ENCODE measurements at regions not wholly inside any gene's neighbourhood (a gene's known extent, or its start where the extent isn't known, plus 50 kb on each side); places are given as distances from the start of the nearest gene placed in this dataset.
"Not testable (repeated sequence)": the region's sequence is repeated elsewhere in the genome, so short reads cannot be mapped to it uniquely, and the experiment has no call there.

GRCh38 chr7:113176836-113177235 is 58.5 kb upstream of the SMIM30 start:
- Histone ChIP-seq H3K4me1 (no peaks in the 10 kb centered on the region), H3K9me3 (no peaks in the 10 kb centered on the region), H3K36me3 (no peaks in the 10 kb centered on the region), H3K27ac (no peak overlapping the region), H3K27me3 (no peaks in the 10 kb centered on the region), H3K4me3 (no peak overlapping the region)
- no peak for DNase-seq (ENCODE audit: low spot score in 2 of 2)
- TF ChIP-seq, protein P1, sequence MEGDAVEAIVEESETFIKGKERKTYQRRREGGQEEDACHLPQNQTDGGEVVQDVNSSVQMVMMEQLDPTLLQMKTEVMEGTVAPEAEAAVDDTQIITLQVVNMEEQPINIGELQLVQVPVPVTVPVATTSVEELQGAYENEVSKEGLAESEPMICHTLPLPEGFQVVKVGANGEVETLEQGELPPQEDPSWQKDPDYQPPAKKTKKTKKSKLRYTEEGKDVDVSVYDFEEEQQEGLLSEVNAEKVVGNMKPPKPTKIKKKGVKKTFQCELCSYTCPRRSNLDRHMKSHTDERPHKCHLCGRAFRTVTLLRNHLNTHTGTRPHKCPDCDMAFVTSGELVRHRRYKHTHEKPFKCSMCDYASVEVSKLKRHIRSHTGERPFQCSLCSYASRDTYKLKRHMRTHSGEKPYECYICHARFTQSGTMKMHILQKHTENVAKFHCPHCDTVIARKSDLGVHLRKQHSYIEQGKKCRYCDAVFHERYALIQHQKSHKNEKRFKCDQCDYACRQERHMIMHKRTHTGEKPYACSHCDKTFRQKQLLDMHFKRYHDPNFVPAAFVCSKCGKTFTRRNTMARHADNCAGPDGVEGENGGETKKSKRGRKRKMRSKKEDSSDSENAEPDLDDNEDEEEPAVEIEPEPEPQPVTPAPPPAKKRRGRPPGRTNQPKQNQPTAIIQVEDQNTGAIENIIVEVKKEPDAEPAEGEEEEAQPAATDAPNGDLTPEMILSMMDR (IDR thresholded peaks at IDR 0.05): no peak
- TF ChIP-seq POLR2AphosphoS5 (IDR thresholded peaks at IDR 0.05): no peak
- no peak for TF ChIP-seq EP300 (IDR thresholded peaks at IDR 0.05)
- no peak for TF ChIP-seq POLR2A (IDR thresholded peaks at IDR 0.05)
- 88% methylated on average over 3 of the region's 3 CpGs for WGBS

DNA sequence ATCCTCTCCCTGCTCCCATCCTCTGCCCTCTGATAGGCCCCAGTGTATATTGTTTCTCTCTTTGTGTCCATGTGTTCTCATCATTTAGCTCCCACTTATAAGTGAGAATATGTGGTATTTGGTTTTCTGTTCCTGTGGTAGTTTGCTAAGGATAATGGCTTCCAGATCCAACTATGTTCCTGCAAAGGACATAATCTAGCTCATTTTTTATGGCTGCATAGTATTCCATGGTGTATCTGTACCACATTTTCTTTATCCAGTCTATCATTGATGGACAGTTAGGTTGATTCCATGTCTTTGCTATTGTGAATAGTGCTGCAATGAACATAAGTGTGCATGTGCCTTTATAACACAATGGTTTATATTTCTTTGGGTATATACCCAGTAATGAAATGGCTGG is 57.8 kb upstream of the SMIM30 start:
- H3K9me3 ChIP-seq; H3K27ac ChIP-seq; H3K4me1 ChIP-seq; H3K4me3 ChIP-seq; DNase-seq (ENCODE audit: low spot score in 2 of 2); H3K36me3 ChIP-seq; H3K27me3 ChIP-seq: not testable (repeated sequence)

DNA sequence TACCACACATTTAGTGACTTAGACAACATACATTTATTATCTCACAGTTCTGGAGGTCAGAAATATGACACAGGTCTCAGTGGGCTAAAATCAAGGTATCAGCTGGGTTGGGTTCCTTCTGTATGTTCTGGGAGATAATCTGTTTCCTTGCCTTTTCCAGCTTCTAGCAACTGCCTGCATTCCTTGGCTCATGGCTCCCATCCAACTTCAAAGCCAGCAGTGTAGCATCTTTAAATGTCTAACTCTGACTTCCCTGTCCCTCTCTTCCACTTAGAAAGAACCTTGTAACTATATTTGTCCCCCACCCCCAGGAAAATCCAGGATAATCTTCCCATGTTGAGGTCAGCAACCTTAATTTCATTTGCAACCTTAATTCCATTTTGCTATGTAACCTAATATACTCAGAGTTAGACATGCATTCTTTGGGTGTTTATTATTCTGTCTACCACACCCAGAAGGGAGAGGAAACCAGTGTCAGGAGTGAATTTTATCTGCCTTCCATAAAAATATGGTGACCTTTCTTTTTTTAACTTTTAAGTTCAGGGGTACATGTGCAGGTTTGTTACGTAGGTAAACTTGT is 57.3 kb upstream of the SMIM30 start:
- DNase-seq (ENCODE audit: low spot score in 2 of 2): no peak
- H3K27ac ChIP-seq: no peak overlapping the region
- H3K9me3 ChIP-seq: no peaks in the 10 kb centered on the region
- H3K36me3 ChIP-seq: no peaks in the 10 kb centered on the region
- no peaks in the 10 kb centered on the region for H3K4me1 ChIP-seq
- H3K27me3 ChIP-seq: no peaks in the 10 kb centered on the region
- TF ChIP-seq POLR2A (IDR thresholded peaks at IDR 0.05) (no peak), EP300 (IDR thresholded peaks at IDR 0.05) (no peak), POLR2AphosphoS5 (IDR thresholded peaks at IDR 0.05) (no peak)
- TF ChIP-seq, protein P1 (IDR thresholded peaks at IDR 0.05): no peak
- WGBS: 94% methylated on average over 1 of the region's 1 CpG
- H3K4me3 ChIP-seq: no peak overlapping the region

DNA sequence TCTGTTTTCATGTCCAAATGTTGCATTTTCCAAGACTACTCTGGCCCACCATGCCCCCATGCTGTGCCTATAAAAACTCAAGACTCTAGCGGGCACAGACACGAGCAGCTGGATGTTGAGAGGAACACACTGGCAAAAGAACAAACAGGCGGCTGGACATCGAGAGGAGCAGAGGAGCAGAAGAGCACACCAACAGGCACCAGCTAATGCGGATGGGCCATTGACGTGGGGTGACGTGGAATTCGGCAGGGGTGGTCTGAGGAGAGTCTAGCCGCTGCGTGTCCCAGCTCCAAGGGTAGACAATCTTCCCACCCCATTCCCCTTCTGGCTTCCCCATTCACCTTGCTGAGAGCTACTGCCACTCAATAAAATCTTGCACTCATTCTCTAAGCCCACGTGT is 54.4 kb upstream of the SMIM30 start:
- no peaks in the 10 kb centered on the region for H3K36me3 ChIP-seq

DNA sequence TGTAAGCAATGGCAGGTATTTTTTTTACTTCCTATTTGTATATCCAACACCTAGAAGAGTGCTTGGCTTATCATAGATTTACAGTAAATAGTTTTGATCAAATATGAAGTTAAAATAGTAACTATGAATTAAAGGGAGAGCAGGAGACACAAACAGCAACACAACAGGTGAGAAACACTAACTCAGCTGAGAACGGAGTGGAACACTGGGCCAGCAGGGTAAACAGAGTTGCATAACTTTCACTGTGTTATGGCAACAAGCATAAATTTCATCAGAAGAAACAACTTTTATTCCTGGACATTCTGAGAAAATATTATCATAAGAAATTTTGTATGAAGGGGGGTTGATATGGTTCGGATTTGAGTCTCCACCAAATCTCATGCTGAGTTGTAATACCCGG is 52.2 kb upstream of the SMIM30 start:
- Histone ChIP-seq H3K36me3 (no peaks in the 10 kb centered on the region), H3K9me3 (no peaks in the 10 kb centered on the region), H3K27me3 (no peaks in the 10 kb centered on the region), H3K4me3 (no peak overlapping the region), H3K27ac (no peak overlapping the region), H3K4me1 (no peaks in the 10 kb centered on the region)
- TF ChIP-seq POLR2A (IDR thresholded peaks at IDR 0.05): no peak
- TF ChIP-seq, protein P1 (IDR thresholded peaks at IDR 0.05): no peak
- no peak for TF ChIP-seq EP300 (IDR thresholded peaks at IDR 0.05)
- TF ChIP-seq POLR2AphosphoS5 (IDR thresholded peaks at IDR 0.05): no peak
- no peak for DNase-seq (ENCODE audit: low spot score in 2 of 2)
- WGBS: 75% methylated on average over 3 of the region's 3 CpGs

More for the DNA sequence above, 54.4 kb upstream of the SMIM30 start:
- 91% methylated on average over 11 of the region's 11 CpGs for WGBS
- Histone ChIP-seq H3K27ac (no peak overlapping the region), H3K4me3 (no peak overlapping the region), H3K4me1 (no peaks in the 10 kb centered on the region), H3K27me3 (no peaks in the 10 kb centered on the region), H3K9me3 (no peaks in the 10 kb centered on the region)
- no peak for DNase-seq (ENCODE audit: low spot score in 2 of 2)
- no peak for TF ChIP-seq EP300 (IDR thresholded peaks at IDR 0.05)

Measured in suprapubic skin (tissue), 4 donors.